GM12873 (cell line): ENCODE measurements at regions not wholly inside any gene's neighbourhood (a gene's known extent, or its start where the extent isn't known, plus 50 kb on each side); places are given as distances from the start of the nearest gene placed in this dataset.

Experiments
- TF ChIP-seq, protein P1 (sequence below): IDR thresholded peaks from 2 replicates; pipeline ENCODE4 v1.5.1; 2012; ENCODE audit warnings: low read depth, mild to moderate bottlenecking, moderate library complexity, low read length, control low read depth; ENCODE audit not compliant: insufficient read depth; ENCODE audit errors: missing control alignments

DNA sequence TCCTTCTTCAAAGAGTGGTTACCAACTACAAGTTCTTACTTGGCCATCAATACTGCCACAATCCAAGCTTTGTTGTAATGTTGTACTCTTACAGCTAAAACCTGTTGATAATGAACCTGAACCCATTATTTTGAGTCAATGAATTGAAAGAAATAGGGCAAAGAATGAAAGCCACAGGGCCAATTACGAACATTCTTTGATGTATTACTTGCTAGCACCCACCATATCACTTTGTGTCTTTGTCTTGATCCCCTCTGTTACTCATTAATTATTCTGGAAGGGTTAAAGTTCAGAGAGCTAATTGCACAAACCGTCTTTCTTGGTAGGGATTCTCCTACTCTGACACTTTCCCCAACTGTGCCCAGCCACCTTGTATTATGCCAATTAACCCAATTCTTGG, 53.2 kb upstream of the TFEC start:
- TF ChIP-seq, protein P1, sequence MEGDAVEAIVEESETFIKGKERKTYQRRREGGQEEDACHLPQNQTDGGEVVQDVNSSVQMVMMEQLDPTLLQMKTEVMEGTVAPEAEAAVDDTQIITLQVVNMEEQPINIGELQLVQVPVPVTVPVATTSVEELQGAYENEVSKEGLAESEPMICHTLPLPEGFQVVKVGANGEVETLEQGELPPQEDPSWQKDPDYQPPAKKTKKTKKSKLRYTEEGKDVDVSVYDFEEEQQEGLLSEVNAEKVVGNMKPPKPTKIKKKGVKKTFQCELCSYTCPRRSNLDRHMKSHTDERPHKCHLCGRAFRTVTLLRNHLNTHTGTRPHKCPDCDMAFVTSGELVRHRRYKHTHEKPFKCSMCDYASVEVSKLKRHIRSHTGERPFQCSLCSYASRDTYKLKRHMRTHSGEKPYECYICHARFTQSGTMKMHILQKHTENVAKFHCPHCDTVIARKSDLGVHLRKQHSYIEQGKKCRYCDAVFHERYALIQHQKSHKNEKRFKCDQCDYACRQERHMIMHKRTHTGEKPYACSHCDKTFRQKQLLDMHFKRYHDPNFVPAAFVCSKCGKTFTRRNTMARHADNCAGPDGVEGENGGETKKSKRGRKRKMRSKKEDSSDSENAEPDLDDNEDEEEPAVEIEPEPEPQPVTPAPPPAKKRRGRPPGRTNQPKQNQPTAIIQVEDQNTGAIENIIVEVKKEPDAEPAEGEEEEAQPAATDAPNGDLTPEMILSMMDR: no peak

DNA sequence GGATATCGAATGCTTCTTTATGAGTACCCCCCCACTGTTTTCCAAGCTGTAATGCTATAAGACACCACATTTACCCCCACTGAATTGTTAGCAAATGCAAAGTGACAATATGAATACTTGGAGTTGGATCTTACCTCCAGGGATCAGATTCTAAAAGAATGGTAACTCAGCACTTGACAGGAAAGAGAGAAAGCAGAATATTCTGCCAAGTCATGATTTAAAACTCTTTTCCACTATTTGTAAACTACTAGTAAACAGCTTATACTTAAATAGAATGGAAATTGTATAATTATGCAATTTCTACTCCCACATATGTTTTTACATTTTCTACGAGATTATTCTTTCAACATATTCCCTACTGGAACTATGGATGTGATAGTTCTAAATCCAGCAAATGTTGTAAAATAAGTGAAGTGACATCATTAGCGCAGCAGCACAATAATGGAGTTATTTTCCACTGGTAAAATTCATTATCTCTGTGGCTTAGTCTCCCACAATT, 56.0 kb upstream of the TFEC start:
- TF ChIP-seq, protein P1: no peak

DNA sequence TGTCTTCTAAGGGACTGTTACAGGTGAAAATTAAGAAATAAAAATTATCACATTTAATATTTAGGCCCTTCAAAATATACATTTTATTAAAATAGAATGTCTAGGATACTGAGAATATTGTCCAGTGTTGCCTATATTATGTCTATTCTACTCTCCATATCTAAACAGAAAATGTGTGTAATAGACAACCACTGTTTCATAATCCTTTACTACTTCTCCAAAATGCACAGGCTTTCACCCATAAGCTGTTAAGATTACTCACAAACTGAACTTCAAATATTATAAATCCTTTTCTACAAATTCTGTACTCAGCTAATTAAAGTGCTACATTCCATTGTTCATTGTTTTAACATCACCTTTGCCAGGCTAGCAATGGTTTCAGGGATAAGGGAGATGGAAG, 56.7 kb upstream of the TFEC start:
- TF ChIP-seq, protein P1: no peak

DNA sequence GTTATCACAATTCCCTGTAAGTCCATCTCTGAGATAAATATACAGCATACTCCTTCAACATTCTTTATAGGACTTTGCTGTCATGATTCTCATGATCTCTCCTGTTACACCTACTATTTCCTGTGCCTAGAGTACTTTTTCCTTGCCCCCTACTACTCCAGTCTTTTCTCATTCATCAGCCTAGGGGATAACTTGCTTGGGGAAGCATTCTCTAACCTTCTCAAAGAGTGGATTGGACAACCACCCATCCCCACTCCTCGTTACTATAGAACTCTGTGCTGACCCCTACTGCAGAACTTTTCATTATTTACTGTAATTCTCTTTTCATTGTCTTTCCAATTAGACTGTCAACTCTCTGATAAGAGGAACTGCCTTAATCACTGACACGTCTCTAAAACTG, 57.4 kb upstream of the TFEC start:
- TF ChIP-seq, protein P1: no peak

DNA sequence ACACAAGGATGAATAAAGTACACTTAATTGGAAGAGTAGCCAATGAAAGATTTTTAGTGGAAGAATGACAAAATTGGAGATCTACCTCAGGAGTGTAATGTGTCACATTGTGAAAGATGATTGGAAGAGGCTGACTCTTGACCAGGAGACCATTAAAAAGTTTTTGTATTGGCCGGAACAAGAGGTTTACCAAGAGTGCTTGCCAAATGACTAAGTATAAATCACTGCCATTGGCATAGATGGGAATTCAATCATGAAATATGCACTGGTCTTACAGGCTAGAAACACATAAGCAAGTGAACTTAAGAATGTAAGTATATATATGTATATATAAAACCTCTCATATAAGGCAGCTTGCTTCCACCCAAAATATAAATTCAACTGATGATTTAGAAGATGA, 58.7 kb upstream of the TFEC start:
- TF ChIP-seq, protein P1: no peak

DNA sequence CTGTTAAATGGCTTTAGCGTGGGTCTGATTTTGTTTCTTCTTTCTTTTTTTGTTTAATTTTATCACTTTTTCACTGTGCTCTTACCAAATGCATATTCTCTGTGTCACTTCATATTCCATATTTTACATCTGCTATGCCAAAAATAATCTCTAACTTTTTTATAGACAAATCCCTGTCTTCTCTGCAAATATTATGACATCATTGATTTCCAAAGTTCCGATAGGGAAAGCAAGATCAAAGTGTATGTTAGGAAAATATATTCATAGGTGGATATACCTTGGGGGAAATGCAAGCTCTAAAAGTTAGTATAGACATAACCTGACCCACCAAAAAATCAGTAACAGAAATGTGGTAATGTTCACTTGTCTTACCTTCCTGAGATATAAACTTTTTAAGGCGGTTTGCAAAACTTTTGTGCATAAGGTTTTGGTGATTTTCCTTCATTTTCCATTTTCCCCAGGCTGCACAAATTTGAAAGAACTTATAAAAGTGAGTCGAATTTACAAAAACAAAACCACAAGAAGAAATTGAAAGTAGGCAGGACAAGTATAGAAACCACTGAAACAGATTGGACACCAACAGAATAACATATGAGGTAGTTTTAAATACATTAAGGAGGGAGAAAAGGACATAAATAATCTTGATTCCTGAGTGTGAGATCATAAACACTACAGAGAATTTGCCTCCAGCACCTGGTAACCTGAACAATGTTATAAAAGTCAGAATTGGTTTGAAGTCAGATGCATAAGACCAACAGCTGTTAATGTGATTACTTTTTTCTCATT, 63.1 kb upstream of the TFEC start:
- TF ChIP-seq, protein P1: no peak

DNA sequence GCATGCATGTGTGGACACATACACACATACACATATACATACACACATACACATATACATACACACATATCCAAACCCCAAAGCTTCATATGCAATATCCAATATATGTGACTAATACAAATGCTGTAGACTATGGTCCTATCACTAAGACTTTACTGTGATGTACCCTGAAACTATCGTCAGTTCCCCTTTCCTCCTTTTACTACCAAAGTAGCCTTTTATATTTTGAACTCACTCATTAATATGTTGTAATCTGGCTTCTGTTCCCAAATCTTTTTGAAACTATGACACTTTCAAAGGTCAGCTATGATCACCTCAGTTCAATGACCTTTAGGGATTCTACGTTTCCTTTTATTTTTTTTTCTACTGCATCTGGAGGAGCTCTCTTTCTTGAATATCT, 64.8 kb upstream of the TFEC start:
- TF ChIP-seq, protein P1: no peak
